Smooth muscle cell (in vitro differentiated cells): ENCODE measurements at regions not wholly inside any gene's neighbourhood (a gene's known extent, or its start where the extent isn't known, plus 50 kb on each side); places are given as distances from the start of the nearest gene placed in this dataset.

Experiments
- DNase-seq: peaks from one replicate; lab custom pipeline; 2025; ENCODE audit not compliant: unreplicated experiment; lab: John Stamatoyannopoulos, UW
- H2AFZ ChIP-seq: fragments of 200-600 bp; sonication (generic); 2 replicates; pipeline ENCODE4 v1.6.0; 2016; ENCODE audit warnings: antibody characterized with exemption, low read depth, mild to moderate bottlenecking
- H3F3A ChIP-seq: fragments of 200-600 bp; sonication (generic); 2 replicates; pipeline ENCODE4 v1.6.0; 2017; ENCODE audit warnings: antibody characterized with exemption, low read depth
- H3K27ac ChIP-seq: fragments of 200-600 bp; sonication (generic); 2 replicates; pipeline ENCODE4 v1.5.1; 2016; ENCODE audit warnings: low read depth, mild to moderate bottlenecking
- H3K27me3 ChIP-seq: fragments of 200-600 bp; sonication (generic); 2 replicates; pipeline ENCODE4 v1.6.1; 2016; ENCODE audit warnings: low read depth, mild to moderate bottlenecking
- H3K36me3 ChIP-seq: fragments of 200-600 bp; sonication (generic); 2 replicates; pipeline ENCODE4 v1.5.1; 2016; ENCODE audit warnings: low read depth
- H3K4me1 ChIP-seq: fragments of 200-600 bp; sonication (generic); 2 replicates; pipeline ENCODE4 v1.5.1; 2016; ENCODE audit warnings: low read depth
- H3K4me2 ChIP-seq: fragments of 200-600 bp; sonication (generic); 2 replicates; pipeline ENCODE4 v1.6.0; 2016; ENCODE audit warnings: mild to moderate bottlenecking
- H3K4me3 ChIP-seq: fragments of 200-600 bp; sonication (generic); 2 replicates; pipeline ENCODE4 v1.5.1; 2016; ENCODE audit warnings: mild to moderate bottlenecking
- H3K79me2 ChIP-seq: fragments of 200-600 bp; sonication (generic); 2 replicates; pipeline ENCODE4 v1.6.0; 2016; ENCODE audit warnings: low read depth, mild to moderate bottlenecking
- H3K9ac ChIP-seq: fragments of 200-600 bp; sonication (generic); 2 replicates; pipeline ENCODE4 v1.6.0; 2016; ENCODE audit warnings: low read depth
- H3K9me3 ChIP-seq: fragments of 200-600 bp; sonication (generic); replicated peaks from 2 replicates; pipeline ENCODE4 v1.5.1; 2016; ENCODE audit warnings: low read depth
- H4K20me1 ChIP-seq: fragments of 200-600 bp; sonication (generic); 2 replicates; pipeline ENCODE4 v1.6.0; 2016; ENCODE audit warnings: low read depth
- WGBS: methylation state at CpG from one replicate; pipeline ENCODE4 v1.1.7; 2016; ENCODE audit warnings: low lambda C conversion rate; 5-methylcytosine and 5-hydroxymethylcytosine counted together
- TF ChIP-seq, protein P1 (sequence below): fragments of 200-600 bp; sonication (generic); IDR thresholded peaks from 2 replicates; pipeline ENCODE4 v1.5.1; 2017; ENCODE audit warnings: borderline replicate concordance, mild to moderate bottlenecking, antibody characterized with exemption; ENCODE audit not compliant: insufficient read depth, poor library complexity, severe bottlenecking

DNA sequence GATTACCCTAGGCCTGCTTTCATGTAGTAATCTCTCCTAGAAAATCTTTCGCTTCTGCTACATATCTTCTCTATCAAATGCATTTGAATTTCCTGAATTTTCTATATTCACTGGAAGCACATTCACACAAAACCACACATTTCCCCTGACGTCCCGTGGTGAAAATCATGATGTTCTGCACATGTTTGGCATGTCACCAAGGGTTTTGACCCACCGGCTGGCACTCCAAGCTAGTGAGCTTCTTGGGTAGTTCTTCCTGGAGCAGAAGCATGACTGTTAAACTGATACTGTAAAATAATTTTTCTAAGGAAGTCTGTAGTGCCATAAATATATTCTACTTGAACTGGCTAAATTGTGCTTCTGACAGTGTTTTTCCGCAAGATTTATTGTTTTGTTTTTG, 510.1 kb upstream of the SLC8A1 start:
- no peaks in the 10 kb centered on the region for H4K20me1 ChIP-seq
- H3K79me2 ChIP-seq: no peaks in the 10 kb centered on the region
- no peaks in the 10 kb centered on the region for H3K4me1 ChIP-seq
- H3K4me3 ChIP-seq: no peak overlapping the region
- no peaks in the 10 kb centered on the region for H3K36me3 ChIP-seq
- H3F3A ChIP-seq: no peaks in the 10 kb centered on the region
- WGBS: 93% methylated on average over 5 of the region's 5 CpGs
- no peak overlapping the region for H3K27ac ChIP-seq
- TF ChIP-seq, protein P1, sequence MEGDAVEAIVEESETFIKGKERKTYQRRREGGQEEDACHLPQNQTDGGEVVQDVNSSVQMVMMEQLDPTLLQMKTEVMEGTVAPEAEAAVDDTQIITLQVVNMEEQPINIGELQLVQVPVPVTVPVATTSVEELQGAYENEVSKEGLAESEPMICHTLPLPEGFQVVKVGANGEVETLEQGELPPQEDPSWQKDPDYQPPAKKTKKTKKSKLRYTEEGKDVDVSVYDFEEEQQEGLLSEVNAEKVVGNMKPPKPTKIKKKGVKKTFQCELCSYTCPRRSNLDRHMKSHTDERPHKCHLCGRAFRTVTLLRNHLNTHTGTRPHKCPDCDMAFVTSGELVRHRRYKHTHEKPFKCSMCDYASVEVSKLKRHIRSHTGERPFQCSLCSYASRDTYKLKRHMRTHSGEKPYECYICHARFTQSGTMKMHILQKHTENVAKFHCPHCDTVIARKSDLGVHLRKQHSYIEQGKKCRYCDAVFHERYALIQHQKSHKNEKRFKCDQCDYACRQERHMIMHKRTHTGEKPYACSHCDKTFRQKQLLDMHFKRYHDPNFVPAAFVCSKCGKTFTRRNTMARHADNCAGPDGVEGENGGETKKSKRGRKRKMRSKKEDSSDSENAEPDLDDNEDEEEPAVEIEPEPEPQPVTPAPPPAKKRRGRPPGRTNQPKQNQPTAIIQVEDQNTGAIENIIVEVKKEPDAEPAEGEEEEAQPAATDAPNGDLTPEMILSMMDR: no peak
- no peaks in the 10 kb centered on the region for H3K9me3 ChIP-seq
- H2AFZ ChIP-seq: no peak overlapping the region
- no peak overlapping the region for H3K9ac ChIP-seq
- no peaks in the 10 kb centered on the region for H3K27me3 ChIP-seq
- DNase-seq: no peak
- H3K4me2 ChIP-seq: no peak overlapping the region

DNA sequence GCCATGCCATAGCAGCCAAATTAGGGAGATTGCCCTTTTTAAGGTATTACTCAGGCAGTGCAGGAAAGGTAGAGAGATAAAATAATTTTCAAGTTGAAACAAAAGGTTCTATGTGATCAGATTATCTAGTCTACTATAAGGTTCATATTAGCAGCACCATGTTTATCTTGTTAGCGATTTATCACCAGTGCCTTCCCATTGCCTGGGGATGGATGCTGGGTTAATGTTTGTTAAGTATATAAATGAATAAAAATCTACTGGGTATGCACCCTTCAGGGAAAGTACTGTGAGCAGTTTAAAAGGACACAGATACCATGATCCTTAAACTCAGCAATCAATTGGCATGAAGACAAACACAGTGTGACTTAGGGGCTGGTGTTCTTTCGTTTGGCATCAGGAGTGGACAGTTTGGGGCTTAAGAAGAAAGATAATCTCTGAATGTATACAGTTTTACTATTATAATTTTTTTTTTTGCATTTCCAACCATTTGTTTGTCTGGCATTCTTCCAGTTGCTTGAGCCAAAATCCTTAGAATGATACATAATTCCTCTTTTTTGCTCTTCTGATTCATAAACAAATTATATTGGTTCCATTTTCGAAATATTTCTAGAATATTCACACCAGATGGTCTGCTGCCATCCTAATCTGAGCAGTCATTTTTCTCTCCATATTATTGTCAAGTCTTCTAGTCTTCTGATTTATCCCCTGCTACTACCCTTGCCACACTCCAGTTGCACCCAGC, 512.8 kb upstream of the SLC8A1 start:
- 72% methylated on average over 3 of the region's 3 CpGs for WGBS
- Histone ChIP-seq H3K79me2 (no peaks in the 10 kb centered on the region), H3K4me3 (no peak overlapping the region), H3F3A (no peaks in the 10 kb centered on the region), H3K9ac (no peak overlapping the region), H3K4me2 (no peak overlapping the region), H2AFZ (no peak overlapping the region), H3K4me1 (no peaks in the 10 kb centered on the region), H3K9me3 (no peaks in the 10 kb centered on the region), H3K27me3 (no peaks in the 10 kb centered on the region), H4K20me1 (no peaks in the 10 kb centered on the region), H3K36me3 (no peaks in the 10 kb centered on the region), H3K27ac (no peak overlapping the region)
- DNase-seq: no peak
- TF ChIP-seq, protein P1: no peak

DNA sequence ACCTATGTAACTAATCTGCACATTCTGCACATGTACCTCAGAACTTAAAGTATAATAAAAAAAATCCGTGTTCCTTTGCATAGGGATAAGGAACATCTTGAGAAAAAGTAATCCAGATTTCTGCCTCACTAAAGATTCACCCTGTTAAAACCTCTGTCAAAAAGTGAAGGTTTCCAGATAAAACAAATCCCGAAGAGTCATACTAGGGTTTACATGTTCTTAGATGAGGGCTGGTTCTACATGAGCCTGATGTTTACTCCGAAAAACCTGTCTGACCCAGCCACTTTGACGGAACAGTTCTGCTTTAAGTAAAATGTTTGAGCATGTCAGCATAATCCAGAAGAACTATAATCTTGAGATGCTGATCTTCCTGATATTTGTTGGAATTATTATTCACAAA, 515.6 kb upstream of the SLC8A1 start:
- Histone ChIP-seq H3K27me3 (no peaks in the 10 kb centered on the region), H3K4me3 (no peak overlapping the region), H3K36me3 (no peaks in the 10 kb centered on the region), H2AFZ (no peak overlapping the region), H3K27ac (no peak overlapping the region), H3K4me2 (no peak overlapping the region), H3K9ac (no peak overlapping the region), H3K9me3 (no peaks in the 10 kb centered on the region), H3K79me2 (no peaks in the 10 kb centered on the region), H3F3A (no peaks in the 10 kb centered on the region), H4K20me1 (no peaks in the 10 kb centered on the region), H3K4me1 (no peaks in the 10 kb centered on the region)
- TF ChIP-seq, protein P1: no peak
- 83% methylated on average over 4 of the region's 4 CpGs for WGBS
- DNase-seq: no peak

DNA sequence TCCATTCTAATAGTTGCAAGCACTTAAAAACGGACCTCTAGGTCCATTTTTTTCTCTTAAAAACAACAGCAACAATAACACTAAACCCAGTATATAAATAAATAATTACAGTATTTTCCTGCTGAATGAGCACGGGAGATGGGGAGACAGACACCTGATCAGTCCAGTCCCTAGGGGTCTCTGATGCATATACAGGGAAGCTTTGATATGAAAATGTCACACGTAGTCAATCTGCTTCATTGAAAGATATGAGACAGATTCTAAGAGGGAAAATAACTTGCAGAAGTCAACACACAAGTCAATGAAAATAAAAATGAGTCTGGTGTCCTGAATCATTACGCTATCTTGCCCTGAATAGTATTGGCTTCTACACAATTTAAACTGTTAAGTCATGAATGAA, 523.3 kb upstream of the SLC8A1 start:
- Histone ChIP-seq H2AFZ (no peak overlapping the region), H3K36me3 (no peaks in the 10 kb centered on the region), H3F3A (no peaks in the 10 kb centered on the region), H3K9ac (no peak overlapping the region), H4K20me1 (no peaks in the 10 kb centered on the region), H3K27ac (no peak overlapping the region), H3K4me3 (no peak overlapping the region), H3K79me2 (no peaks in the 10 kb centered on the region), H3K27me3 (no peaks in the 10 kb centered on the region), H3K4me2 (no peak overlapping the region), H3K9me3 (no peaks in the 10 kb centered on the region), H3K4me1 (no peaks in the 10 kb centered on the region)
- WGBS: 85% methylated on average over 4 of the region's 4 CpGs
- no peak for DNase-seq
- TF ChIP-seq, protein P1: no peak
